Myocyte (in vitro differentiated cells): ENCODE measurements at regions not wholly inside any gene's neighbourhood (a gene's known extent, or its start where the extent isn't known, plus 50 kb on each side); places are given as distances from the start of the nearest gene placed in this dataset. TPM values are rescaled to one million over a fixed set of nuclear protein-coding genes. Genes with fewer than 3 reads are reported as not detected.

Source experiments
- DNase-seq: peaks from one replicate; pipeline ENCODE4 v3.0.0-alpha.2; 2012; ENCODE audit warnings: low read depth
- microRNA counts: library from miRNA; unstranded; fragments of <30 nt; microRNA quantifications from one replicate; lab custom pipeline; 2016
- microRNA-seq: library from miRNA; unstranded; fragments of <30 nt; microRNA quantifications from one replicate; pipeline ENCODE4, GENCODE V29; 2016

- DNase-seq = no peak
These were observed 54.7 kb upstream of the F3 start for GRCh38 chr1:94596260-94596659.

- DNase-seq = no peak
These were observed 54.1 kb upstream of the F3 start for GRCh38 chr1:94595658-94596057.

- DNase-seq = no peak
These were observed 52.1 kb upstream of the F3 start for GRCh38 chr1:94593611-94594010.

GRCh38 chr1:94592571-94592920 lies 51.0 kb upstream of the F3 start:
- DNase-seq = no peak

GRCh38 chr1:94591823-94592570 lies 50.4 kb upstream of the F3 start:
- DNase-seq = no peak

MicroRNA genes in the stretch of these regions (microRNA counts, 767-probe panel; counts per million panel counts)
- not detected for microRNA hsa-miR-378g (lab: Ali Mortazavi, UCI)

Small RNA genes in the stretch of these regions (microRNA-seq; reads per million reads assigned to microRNA genes)
- not detected for gene MIR378G
